GM12875 (cell line): ENCODE measurements at regions not wholly inside any gene's neighbourhood (a gene's known extent, or its start where the extent isn't known, plus 50 kb on each side); places are given as distances from the start of the nearest gene placed in this dataset.
"Not testable (repeated sequence)": the region's sequence is repeated elsewhere in the genome, so short reads cannot be mapped to it uniquely, and the experiment has no call there.

ENCODE experiments used
- H3K4me3 ChIP-seq: one replicate; pipeline ENCODE4 v1.5.1; 2011; ENCODE audit warnings: low read depth, low read length, control low read depth
- TF ChIP-seq, protein P1 (sequence below): IDR thresholded peaks from 2 replicates; pipeline ENCODE4 v1.5.1; 2011; ENCODE audit warnings: low read depth, mild to moderate bottlenecking, control low read depth, inconsistent platforms, low read length, moderate library complexity, borderline replicate concordance; ENCODE audit not compliant: insufficient read depth

DNA sequence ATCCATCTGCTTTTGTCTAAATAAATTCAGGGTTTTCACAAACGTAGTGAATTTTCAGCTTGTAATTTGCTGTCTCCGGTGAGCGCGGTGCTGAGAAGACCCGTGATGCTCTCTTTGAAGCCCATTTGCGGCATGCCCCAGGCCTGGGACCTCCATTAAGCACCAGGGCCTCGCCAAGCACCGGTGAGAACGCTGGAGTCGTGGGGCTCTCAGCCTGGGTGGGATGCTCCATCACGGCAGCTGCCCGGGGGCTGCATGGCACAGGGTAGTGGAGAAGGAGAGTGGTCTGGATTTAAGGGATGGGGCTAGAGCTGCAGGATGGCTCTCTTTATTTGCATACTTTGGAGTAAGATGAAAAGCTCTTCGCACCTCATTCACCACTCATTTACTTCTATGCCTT lies 248.7 kb downstream of the ABCC12 start:
- TF ChIP-seq, protein P1, sequence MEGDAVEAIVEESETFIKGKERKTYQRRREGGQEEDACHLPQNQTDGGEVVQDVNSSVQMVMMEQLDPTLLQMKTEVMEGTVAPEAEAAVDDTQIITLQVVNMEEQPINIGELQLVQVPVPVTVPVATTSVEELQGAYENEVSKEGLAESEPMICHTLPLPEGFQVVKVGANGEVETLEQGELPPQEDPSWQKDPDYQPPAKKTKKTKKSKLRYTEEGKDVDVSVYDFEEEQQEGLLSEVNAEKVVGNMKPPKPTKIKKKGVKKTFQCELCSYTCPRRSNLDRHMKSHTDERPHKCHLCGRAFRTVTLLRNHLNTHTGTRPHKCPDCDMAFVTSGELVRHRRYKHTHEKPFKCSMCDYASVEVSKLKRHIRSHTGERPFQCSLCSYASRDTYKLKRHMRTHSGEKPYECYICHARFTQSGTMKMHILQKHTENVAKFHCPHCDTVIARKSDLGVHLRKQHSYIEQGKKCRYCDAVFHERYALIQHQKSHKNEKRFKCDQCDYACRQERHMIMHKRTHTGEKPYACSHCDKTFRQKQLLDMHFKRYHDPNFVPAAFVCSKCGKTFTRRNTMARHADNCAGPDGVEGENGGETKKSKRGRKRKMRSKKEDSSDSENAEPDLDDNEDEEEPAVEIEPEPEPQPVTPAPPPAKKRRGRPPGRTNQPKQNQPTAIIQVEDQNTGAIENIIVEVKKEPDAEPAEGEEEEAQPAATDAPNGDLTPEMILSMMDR = no peak

DNA sequence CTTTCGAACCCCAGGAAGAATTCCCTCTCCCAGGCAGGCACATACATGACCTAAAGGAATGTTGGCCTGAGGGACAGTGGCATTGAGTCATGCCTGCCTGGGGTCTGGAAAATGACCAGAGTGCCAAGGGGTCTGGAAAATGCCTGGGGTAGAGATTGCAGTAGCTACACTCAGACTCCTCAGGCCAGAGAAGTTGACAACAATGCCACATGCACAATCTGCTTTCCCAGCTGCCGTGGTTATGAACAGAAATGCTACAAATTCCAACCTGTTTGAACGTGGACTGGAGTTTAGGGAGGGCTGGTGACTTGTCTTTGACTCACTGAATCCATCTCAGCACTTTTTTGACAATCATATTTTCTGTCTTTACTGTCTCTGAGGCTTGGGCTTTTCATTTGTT lies 250.0 kb downstream of the ABCC12 start:
- no peak overlapping the region for H3K4me3 ChIP-seq
- TF ChIP-seq, protein P1 = no peak

More for the DNA sequence above, 248.7 kb downstream of the ABCC12 start:
- H3K4me3 ChIP-seq = no peak overlapping the region

DNA sequence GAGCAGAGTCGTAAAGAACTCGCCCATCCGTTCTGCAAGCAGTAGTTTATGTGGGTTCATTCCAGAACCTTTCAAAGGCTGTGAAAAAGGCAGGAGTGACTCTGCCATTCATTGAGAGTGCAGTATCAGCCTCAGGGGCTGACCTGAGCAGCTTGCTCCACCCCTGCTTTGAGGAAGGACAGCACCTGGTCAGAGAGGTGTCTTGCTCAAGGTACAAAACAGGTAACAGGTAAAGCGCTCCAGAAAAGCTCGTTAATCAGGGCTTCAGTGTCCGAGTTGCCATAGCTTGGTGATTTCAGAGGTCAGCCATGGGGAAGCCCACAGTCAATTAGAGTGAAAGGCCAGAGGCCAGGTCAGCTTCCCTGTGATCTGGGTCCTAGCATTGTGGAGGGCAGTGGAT lies 251.1 kb downstream of the ABCC12 start:
- TF ChIP-seq, protein P1 = no peak

DNA sequence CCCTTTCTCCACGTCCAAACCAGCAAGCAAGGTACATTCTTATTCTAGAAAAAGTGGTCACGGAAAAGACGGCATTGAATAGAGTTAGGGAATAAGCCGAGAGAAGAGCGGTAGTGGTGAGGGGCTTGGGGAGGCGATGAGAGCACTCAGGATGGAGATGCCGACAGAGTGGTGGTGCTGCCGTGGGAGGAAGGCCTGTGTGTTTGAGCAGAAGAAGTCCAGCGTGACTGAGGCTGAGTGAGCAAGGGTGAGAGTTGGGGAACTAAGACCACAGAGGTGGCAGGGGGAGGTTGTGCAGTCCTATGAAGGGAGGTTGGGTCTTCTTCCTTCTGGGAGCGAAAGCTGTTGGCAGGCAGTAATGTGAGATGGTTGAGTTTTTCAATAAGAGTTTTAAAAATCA lies 252.3 kb downstream of the ABCC12 start:
- no peak overlapping the region for H3K4me3 ChIP-seq

More for the DNA sequence above, 251.1 kb downstream of the ABCC12 start:
- H3K4me3 ChIP-seq = no peak overlapping the region

GRCh38 chr16:47897105-47897504 lies 258.7 kb downstream of the ABCC12 start:
- H3K4me3 ChIP-seq = not testable (repeated sequence)

More for the DNA sequence above, 252.3 kb downstream of the ABCC12 start:
- TF ChIP-seq, protein P1 = no peak

- TF ChIP-seq, protein P1 = no peak
- H3K4me3 ChIP-seq = no peak overlapping the region
Measured at GRCh38 chr16:47895146-47895545, 260.6 kb downstream of the ABCC12 start.

DNA sequence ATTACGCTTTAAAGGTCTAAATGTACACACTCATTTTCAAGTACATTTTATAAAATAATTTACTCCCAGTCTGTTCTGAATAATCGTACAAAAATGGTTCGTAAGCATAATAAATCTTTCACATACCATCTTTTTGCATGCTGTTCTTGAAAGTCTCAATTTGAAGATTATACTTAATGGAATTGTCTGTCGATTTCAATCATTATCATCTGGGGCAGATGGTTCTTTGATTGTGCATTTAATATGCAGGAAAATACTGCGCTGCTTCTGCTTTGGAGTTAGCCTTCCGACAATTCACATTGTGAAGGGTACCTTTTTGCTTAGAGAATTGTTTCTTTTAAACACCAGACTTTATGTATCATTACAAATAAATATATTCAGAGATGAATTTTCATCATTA lies 262.8 kb downstream of the ABCC12 start:
- H3K4me3 ChIP-seq = no peak overlapping the region
- TF ChIP-seq, protein P1 = no peak

DNA sequence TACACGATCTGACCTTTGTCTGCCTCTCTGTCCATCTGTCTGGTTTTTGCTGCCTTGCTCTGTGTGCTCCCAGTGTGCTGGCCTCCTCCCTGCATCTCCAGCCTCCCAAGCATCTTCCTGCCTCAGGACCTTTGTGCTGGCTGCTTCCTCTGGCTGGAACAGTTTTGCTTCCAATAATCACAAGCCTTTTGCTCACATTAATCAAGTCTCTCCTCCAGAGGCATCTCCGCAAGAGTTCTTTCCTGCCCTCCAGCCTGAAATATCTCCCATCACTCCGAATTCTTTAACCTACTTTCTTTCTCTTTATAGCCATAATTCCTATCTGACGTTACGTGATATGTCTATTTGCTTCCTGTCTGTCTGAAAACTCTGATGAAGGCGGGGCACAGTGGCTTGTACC lies 267.1 kb downstream of the ABCC12 start:
- TF ChIP-seq, protein P1 = no peak
- no peak overlapping the region for H3K4me3 ChIP-seq
